OCI-LY1 (cell line): ENCODE measurements at regions not wholly inside any gene's neighbourhood (a gene's known extent, or its start where the extent isn't known, plus 50 kb on each side); places are given as distances from the start of the nearest gene placed in this dataset.

Source experiments
- EZH2 ChIP-seq: fragments of 200-600 bp; sonication (generic), shearing (Covaris generic); IDR thresholded peaks from 2 replicates; pipeline ENCODE4 v1.8.0; 2017; ENCODE audit warnings: borderline replicate concordance, mixed run types, mild to moderate bottlenecking, antibody characterized with exemption, low read length, moderate library complexity, mixed read lengths
- TF ChIP-seq, protein P1 (sequence below): fragments of 200-600 bp; sonication (generic), shearing (Covaris generic); IDR thresholded peaks from 2 replicates; pipeline ENCODE4 v1.5.1; 2017; ENCODE audit warnings: mild to moderate bottlenecking, antibody characterized with exemption, low read length, moderate library complexity, mixed read lengths

- no peak for TF ChIP-seq EZH2
- TF ChIP-seq, protein P1, sequence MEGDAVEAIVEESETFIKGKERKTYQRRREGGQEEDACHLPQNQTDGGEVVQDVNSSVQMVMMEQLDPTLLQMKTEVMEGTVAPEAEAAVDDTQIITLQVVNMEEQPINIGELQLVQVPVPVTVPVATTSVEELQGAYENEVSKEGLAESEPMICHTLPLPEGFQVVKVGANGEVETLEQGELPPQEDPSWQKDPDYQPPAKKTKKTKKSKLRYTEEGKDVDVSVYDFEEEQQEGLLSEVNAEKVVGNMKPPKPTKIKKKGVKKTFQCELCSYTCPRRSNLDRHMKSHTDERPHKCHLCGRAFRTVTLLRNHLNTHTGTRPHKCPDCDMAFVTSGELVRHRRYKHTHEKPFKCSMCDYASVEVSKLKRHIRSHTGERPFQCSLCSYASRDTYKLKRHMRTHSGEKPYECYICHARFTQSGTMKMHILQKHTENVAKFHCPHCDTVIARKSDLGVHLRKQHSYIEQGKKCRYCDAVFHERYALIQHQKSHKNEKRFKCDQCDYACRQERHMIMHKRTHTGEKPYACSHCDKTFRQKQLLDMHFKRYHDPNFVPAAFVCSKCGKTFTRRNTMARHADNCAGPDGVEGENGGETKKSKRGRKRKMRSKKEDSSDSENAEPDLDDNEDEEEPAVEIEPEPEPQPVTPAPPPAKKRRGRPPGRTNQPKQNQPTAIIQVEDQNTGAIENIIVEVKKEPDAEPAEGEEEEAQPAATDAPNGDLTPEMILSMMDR: no peak
These were observed 1683.1 kb upstream of the ADGRL3 start for GRCh38 chr4:59517007-59517406.
